ENCODE measurements at regions not wholly inside any gene's neighbourhood (a gene's known extent, or its start where the extent isn't known, plus 50 kb on each side); places are given as distances from the start of the nearest gene placed in this dataset.

DNA sequence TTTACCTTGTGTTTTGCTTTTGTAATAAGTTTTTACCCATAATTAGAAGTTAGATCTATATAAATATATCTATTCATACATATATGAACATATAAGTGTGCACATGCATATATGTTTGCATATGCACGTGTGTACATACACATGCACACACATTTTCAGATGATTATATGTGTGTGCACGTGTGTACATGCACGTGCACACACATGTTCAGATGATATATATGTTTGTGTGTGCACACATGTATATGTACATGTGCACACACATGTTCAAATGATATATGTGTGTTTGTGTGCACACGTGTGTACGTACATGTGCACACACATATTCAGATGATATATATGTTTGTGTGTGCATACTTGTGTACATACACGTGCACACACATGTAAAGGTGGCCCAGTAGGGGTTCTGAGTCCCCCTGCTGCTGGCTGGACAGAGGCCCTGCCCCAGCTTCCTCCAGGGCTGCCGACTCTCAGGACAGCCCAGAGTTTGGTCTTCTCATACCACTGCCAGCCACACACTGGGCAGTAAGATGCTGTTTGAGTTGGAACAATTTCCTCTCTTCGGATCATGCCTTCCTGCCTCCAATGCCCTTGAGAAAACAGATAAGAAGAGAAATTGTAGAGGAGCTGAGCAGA, 252.3 kb upstream of the PPP2R2D start:
- ATAC-seq (no peak), DNase-seq (no peak)
- no peak overlapping the region for H3K27ac ChIP-seq
- peaks cover 0 to 67% (median 50%) of the 10 kb centered on the region in 7 donors for H3K27me3 ChIP-seq
- TF ChIP-seq, protein P1, sequence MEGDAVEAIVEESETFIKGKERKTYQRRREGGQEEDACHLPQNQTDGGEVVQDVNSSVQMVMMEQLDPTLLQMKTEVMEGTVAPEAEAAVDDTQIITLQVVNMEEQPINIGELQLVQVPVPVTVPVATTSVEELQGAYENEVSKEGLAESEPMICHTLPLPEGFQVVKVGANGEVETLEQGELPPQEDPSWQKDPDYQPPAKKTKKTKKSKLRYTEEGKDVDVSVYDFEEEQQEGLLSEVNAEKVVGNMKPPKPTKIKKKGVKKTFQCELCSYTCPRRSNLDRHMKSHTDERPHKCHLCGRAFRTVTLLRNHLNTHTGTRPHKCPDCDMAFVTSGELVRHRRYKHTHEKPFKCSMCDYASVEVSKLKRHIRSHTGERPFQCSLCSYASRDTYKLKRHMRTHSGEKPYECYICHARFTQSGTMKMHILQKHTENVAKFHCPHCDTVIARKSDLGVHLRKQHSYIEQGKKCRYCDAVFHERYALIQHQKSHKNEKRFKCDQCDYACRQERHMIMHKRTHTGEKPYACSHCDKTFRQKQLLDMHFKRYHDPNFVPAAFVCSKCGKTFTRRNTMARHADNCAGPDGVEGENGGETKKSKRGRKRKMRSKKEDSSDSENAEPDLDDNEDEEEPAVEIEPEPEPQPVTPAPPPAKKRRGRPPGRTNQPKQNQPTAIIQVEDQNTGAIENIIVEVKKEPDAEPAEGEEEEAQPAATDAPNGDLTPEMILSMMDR (IDR thresholded peaks at IDR 0.05): no peak
- intact Hi-C loops (cut with DNase I): no loop called here
- H3K4me1 ChIP-seq: no peaks in the 10 kb centered on the region
- no peak overlapping the region for H3K4me3 ChIP-seq
- no peaks in the 10 kb centered on the region for H3K9me3 ChIP-seq
- no peaks in the 10 kb centered on the region for H3K36me3 ChIP-seq
- WGBS, 2 donors: 64 to 66% methylated on average over 8 of the region's 8 CpGs

DNA sequence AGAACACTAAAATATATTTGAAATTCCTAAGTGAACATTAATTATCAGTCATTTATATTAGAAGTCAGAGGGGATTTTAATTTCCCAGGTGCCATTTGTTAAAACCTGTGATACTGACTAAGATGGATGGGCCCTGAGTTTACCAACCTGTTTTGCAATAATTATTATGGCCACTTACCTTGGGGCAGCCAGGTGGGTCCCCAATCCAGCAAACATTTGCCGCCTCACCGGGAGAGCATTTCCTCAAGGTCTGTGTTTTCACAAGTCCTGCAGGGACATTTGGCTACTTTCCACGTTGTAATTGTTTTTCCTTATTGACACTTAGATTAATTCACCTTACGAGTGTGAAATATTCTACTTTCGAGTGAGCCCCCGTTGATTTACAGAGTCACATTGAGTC, 251.2 kb upstream of the PPP2R2D start:
- H3K27ac ChIP-seq: no peak overlapping the region
- intact Hi-C loops (cut with DNase I): no loop called here
- TF ChIP-seq, protein P1 (IDR thresholded peaks at IDR 0.05): no peak
- no peaks in the 10 kb centered on the region for H3K36me3 ChIP-seq
- 50 to 54% methylated on average over 6 of the region's 6 CpGs for WGBS, 2 donors
- no peaks in the 10 kb centered on the region for H3K9me3 ChIP-seq
- ATAC-seq (no peak), DNase-seq (no peak)
- H3K27me3 ChIP-seq: peaks cover 0 to 65% (median 51%) of the 10 kb centered on the region in 7 donors
- H3K4me3 ChIP-seq: no peak overlapping the region
- no peaks in the 10 kb centered on the region for H3K4me1 ChIP-seq

DNA sequence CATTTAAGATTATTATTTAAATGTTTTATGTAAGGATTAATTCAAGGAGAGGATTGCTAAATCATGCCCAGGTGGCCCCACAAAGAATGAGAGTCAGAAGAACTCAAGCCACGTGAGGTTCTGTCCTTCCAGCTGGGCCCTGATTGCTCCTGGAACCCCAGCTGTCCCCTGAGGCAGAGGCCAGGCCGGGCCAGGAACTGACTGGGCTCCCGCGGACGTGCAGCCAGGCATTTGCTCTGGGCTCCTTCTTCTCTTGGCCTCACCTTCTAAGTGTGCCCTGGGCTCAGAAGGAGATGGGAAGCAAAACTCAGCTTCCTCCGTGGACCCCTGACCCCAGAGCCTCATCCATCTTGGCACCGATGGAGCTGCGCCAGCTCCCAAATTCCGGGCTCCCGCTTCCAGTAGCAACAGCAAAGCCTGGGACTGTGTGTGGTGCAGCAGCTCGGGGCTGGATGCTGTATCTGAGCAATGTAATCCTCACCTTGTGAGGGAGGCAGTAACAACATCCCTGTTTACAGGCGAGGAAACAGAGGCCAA, 250.6 kb upstream of the PPP2R2D start:
- Histone ChIP-seq H3K27ac (no peak overlapping the region), H3K27me3 (peaks cover 0 to 65% (median 49%) of the 10 kb centered on the region in 7 donors), H3K4me1 (no peaks in the 10 kb centered on the region), H3K36me3 (no peaks in the 10 kb centered on the region), H3K4me3 (no peak overlapping the region), H3K9me3 (no peaks in the 10 kb centered on the region)
- TF ChIP-seq, protein P1 (IDR thresholded peaks at IDR 0.05): no peak
- no peak for ATAC-seq
- intact Hi-C loops (cut with DNase I): no loop called here
- DNase-seq: no peak
- 49 to 55% methylated on average over 12 of the region's 12 CpGs for WGBS, 2 donors

GRCh38 chr10:131650771-131651673, 249.8 kb upstream of the PPP2R2D start:
- H3K9me3 ChIP-seq: no peaks in the 10 kb centered on the region
- 71 to 75% methylated on average over 23 of the region's 23 CpGs for WGBS, 2 donors
- no peak overlapping the region for H3K4me3 ChIP-seq
- ATAC-seq: no peak
- no peak overlapping the region for H3K27ac ChIP-seq
- TF ChIP-seq, protein P1 (IDR thresholded peaks at IDR 0.05): no peak
- H3K4me1 ChIP-seq: no peaks in the 10 kb centered on the region
- intact Hi-C loops (cut with DNase I): no loop called here
- H3K36me3 ChIP-seq: no peaks in the 10 kb centered on the region
- DNase-seq: no peak
- peaks cover 0 to 62% (median 45%) of the 10 kb centered on the region in 7 donors for H3K27me3 ChIP-seq

All from heart right ventricle (tissue), 16 donors.